ENCODE measurements at regions not wholly inside any gene's neighbourhood (a gene's known extent, or its start where the extent isn't known, plus 50 kb on each side); places are given as distances from the start of the nearest gene placed in this dataset.
A peak's percentile ranks its signal among the peaks of the same experiment; 100 is the strongest.

DNA sequence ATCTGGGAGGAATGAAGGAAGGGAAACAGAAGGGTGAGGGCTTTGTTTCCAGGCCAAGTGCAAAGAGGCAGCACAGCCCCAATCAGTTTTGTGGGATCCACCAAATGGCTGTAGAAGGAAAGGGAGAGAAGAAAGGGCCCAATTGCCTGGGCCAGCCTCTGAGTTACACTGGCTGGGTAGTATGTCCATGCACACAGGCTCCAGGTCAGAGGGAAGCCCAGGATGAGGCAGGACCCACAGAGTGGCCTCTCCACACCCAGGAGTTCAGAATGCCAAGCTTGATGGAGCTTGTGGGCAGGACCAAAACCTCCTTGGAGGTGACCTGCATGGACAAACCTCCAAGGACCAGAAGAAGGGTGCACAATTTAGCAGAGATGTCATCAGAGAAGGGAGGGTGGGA lies 178.2 kb upstream of the TSHZ3 start:
- Histone ChIP-seq H3K23ac (ENCODE audit: low read depth, low read length, poor library complexity) (no peak overlapping the region), H2AFZ (ENCODE audit: low read length) (no peak overlapping the region), H3K9ac (ENCODE audit: low read depth, low read length, poor library complexity) (no peak overlapping the region), H2AK5ac (ENCODE audit: low read depth, low read length) (no peak overlapping the region), H3K27me3 (ENCODE audit: control insufficient read depth in 3 of 3, insufficient read depth in 3 of 3, low read depth in 1 of 3, low read length in 3 of 3) (peaks cover 0 to 2% (median 0%) of the 10 kb centered on the region in 3 experiments), H3K79me1 (ENCODE audit: low read depth, low read length) (no peaks in the 10 kb centered on the region), H2BK120ac (ENCODE audit: low read depth, low read length) (no peak overlapping the region), H4K91ac (ENCODE audit: low read depth, low read length, poor library complexity) (no peak overlapping the region), H3K4me1 (ENCODE audit: control insufficient read depth in 2 of 2, insufficient read depth in 1 of 2, low read depth in 1 of 2, low read length in 2 of 2) (no peaks in the 10 kb centered on the region), H3K18ac (ENCODE audit: low read length) (no peak overlapping the region), H3K9me3 (replicated peaks in 1 of 2; ENCODE audit: control insufficient read depth in 2 of 2, insufficient read depth in 1 of 2, low read depth in 1 of 2, low read length in 2 of 2) (peaks cover 0 to 3% of the 10 kb centered on the region in 2 donors), H3K14ac (ENCODE audit: low read length) (no peak overlapping the region), H2BK15ac (ENCODE audit: low read length) (no peak overlapping the region), H3K4me2 (ENCODE audit: insufficient read depth, low read length, poor library complexity, severe bottlenecking) (no peak overlapping the region), H4K8ac (ENCODE audit: low read depth, low read length) (no peak overlapping the region), H2BK5ac (ENCODE audit: low read length) (no peak overlapping the region), H3K36me3 (replicated peaks in 1 of 2; ENCODE audit: control insufficient read depth in 2 of 2, insufficient read depth in 2 of 2, low read length in 2 of 2) (no peaks in the 10 kb centered on the region), H2BK12ac (ENCODE audit: low read length) (no peak overlapping the region), H3K27ac (replicated peaks; ENCODE audit: low read length) (no peak overlapping the region), H3K4me3 (ENCODE audit: low read length in 2 of 2) (no peak overlapping the region), H3K4ac (ENCODE audit: low read length) (no peak overlapping the region)
- no peak for DNase-seq (ENCODE audit: low spot score)

DNA sequence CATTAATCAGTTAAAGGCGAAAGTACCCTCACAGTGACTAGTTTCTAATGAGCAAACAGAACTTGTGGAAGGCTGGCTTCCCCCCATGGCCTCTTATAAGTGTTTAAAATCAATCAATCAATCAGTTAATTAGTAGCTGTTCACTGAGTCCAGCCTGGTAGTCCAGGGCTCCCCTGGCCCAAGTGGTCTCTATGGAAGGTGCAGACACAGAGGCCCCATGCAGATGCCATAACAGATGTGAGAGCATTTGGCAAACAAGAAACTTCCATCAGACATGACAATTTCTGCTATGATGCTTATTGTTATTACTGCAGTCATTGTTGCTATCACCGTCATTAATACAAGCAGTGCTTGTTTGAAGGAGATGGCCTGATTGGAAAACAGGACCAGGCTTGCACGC lies 179.0 kb upstream of the TSHZ3 start:
- no peak overlapping the region for H2AFZ ChIP-seq (ENCODE audit: low read length)
- no peak overlapping the region for H3K9ac ChIP-seq (ENCODE audit: low read depth, low read length, poor library complexity)
- H3K27ac ChIP-seq (replicated peaks; ENCODE audit: low read length), result no peak overlapping the region
- no peak overlapping the region for H2BK120ac ChIP-seq (ENCODE audit: low read depth, low read length)
- H2BK12ac ChIP-seq (ENCODE audit: low read length), result no peak overlapping the region
- H2BK15ac ChIP-seq (ENCODE audit: low read length), result no peak overlapping the region
- peaks cover 0 to 2% (median 0%) of the 10 kb centered on the region in 3 experiments for H3K27me3 ChIP-seq (ENCODE audit: control insufficient read depth in 3 of 3, insufficient read depth in 3 of 3, low read depth in 1 of 3, low read length in 3 of 3)
- no peak for DNase-seq (ENCODE audit: low spot score)
- H3K23ac ChIP-seq (ENCODE audit: low read depth, low read length, poor library complexity), result no peak overlapping the region
- H3K4me3 ChIP-seq (ENCODE audit: low read length in 2 of 2), result no peak overlapping the region
- H3K36me3 ChIP-seq (replicated peaks in 1 of 2; ENCODE audit: control insufficient read depth in 2 of 2, insufficient read depth in 2 of 2, low read length in 2 of 2), result no peaks in the 10 kb centered on the region
- no peaks in the 10 kb centered on the region for H3K79me1 ChIP-seq (ENCODE audit: low read depth, low read length)
- no peak overlapping the region for H3K18ac ChIP-seq (ENCODE audit: low read length)
- H3K14ac ChIP-seq (ENCODE audit: low read length), result no peak overlapping the region
- no peak overlapping the region for H4K91ac ChIP-seq (ENCODE audit: low read depth, low read length, poor library complexity)
- no CpG with 5 or more reads among the region's 3 CpGs for WGBS, 2 donors (ENCODE audit: extremely low coverage in 2 of 2, insufficient read length in 2 of 2, insufficient replicate concordance in 1 of 2)
- H4K8ac ChIP-seq (ENCODE audit: low read depth, low read length), result no peak overlapping the region
- H2BK5ac ChIP-seq (ENCODE audit: low read length), result no peak overlapping the region
- H2AK5ac ChIP-seq (ENCODE audit: low read depth, low read length), result no peak overlapping the region
- H3K4me1 ChIP-seq (ENCODE audit: control insufficient read depth in 2 of 2, insufficient read depth in 1 of 2, low read depth in 1 of 2, low read length in 2 of 2), result no peaks in the 10 kb centered on the region
- H3K4me2 ChIP-seq (ENCODE audit: insufficient read depth, low read length, poor library complexity, severe bottlenecking), result no peak overlapping the region
- H3K9me3 ChIP-seq (replicated peaks in 1 of 2; ENCODE audit: control insufficient read depth in 2 of 2, insufficient read depth in 1 of 2, low read depth in 1 of 2, low read length in 2 of 2), result peaks cover 0 to 3% of the 10 kb centered on the region in 2 donors
- no peak overlapping the region for H3K4ac ChIP-seq (ENCODE audit: low read length)

DNA sequence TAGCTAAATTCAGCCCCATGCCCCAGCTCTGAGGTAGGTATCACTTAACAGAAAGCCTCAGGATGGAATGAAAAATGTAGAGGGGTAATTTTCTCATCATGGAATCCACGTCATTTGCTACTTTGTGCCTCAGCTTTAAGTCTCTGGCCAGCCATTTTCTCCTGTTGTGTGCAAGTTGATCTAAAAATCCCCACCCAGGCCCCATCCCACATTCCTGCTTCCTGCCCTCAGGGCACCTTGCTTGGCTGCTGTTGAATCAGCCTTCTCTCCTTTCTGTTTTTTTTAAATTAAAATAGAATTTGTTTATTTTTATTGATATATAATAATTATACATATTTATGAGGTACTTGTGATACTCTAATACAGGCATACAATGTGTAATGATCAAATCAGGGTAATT lies 179.9 kb upstream of the TSHZ3 start:
- H2BK120ac ChIP-seq (ENCODE audit: low read depth, low read length), result no peak overlapping the region
- H3K4me1 ChIP-seq (ENCODE audit: control insufficient read depth in 2 of 2, insufficient read depth in 1 of 2, low read depth in 1 of 2, low read length in 2 of 2), result no peaks in the 10 kb centered on the region
- H3K79me1 ChIP-seq (ENCODE audit: low read depth, low read length), result no peaks in the 10 kb centered on the region
- H2AK5ac ChIP-seq (ENCODE audit: low read depth, low read length), result no peak overlapping the region
- H3K27me3 ChIP-seq (ENCODE audit: control insufficient read depth in 3 of 3, insufficient read depth in 3 of 3, low read depth in 1 of 3, low read length in 3 of 3), result peaks cover 0 to 2% (median 0%) of the 10 kb centered on the region in 3 experiments
- WGBS, 2 donors (ENCODE audit: extremely low coverage in 2 of 2, insufficient read length in 2 of 2, insufficient replicate concordance in 1 of 2), result no CpG with 5 or more reads among the region's 1 CpG
- no peak overlapping the region for H2BK15ac ChIP-seq (ENCODE audit: low read length)
- no peak overlapping the region for H3K14ac ChIP-seq (ENCODE audit: low read length)
- H4K8ac ChIP-seq (ENCODE audit: low read depth, low read length), result no peak overlapping the region
- H3K9me3 ChIP-seq (replicated peaks in 1 of 2; ENCODE audit: control insufficient read depth in 2 of 2, insufficient read depth in 1 of 2, low read depth in 1 of 2, low read length in 2 of 2), result peaks cover 0 to 3% of the 10 kb centered on the region in 2 donors
- H3K4me2 ChIP-seq (ENCODE audit: insufficient read depth, low read length, poor library complexity, severe bottlenecking), result no peak overlapping the region
- H3K36me3 ChIP-seq (replicated peaks in 1 of 2; ENCODE audit: control insufficient read depth in 2 of 2, insufficient read depth in 2 of 2, low read length in 2 of 2), result no peaks in the 10 kb centered on the region
- no peak overlapping the region for H3K18ac ChIP-seq (ENCODE audit: low read length)
- no peak overlapping the region for H2BK5ac ChIP-seq (ENCODE audit: low read length)
- H3K23ac ChIP-seq (ENCODE audit: low read depth, low read length, poor library complexity), result no peak overlapping the region
- H2AFZ ChIP-seq (ENCODE audit: low read length), result no peak overlapping the region
- no peak overlapping the region for H4K91ac ChIP-seq (ENCODE audit: low read depth, low read length, poor library complexity)
- no peak for DNase-seq (ENCODE audit: low spot score)
- H3K4ac ChIP-seq (ENCODE audit: low read length), result no peak overlapping the region
- no peak overlapping the region for H2BK12ac ChIP-seq (ENCODE audit: low read length)
- H3K4me3 ChIP-seq (ENCODE audit: low read length in 2 of 2), result no peak overlapping the region
- H3K9ac ChIP-seq (ENCODE audit: low read depth, low read length, poor library complexity), result no peak overlapping the region
- no peak overlapping the region for H3K27ac ChIP-seq (replicated peaks; ENCODE audit: low read length)

DNA sequence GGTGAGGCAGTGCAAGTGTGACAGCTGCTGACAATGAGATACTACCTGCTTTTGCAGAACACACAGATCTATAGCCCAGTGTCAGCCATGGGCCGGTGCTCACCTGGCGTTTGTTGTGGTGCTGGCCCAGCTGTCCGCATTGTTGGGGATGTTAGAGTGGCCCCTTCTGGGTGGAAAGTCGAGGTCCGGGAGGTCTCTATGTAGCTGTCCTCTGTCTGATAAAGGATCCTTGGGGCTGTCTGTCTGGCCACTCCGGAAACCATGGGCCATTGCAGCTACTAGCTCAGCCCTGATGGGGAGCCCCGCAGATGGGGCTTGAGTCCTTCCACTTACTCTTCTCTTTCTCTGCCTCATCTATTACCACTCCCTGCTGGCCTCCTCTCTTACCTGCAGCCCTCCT lies 181.5 kb upstream of the TSHZ3 start:
- Histone ChIP-seq H3K9me3 (replicated peaks in 1 of 2; ENCODE audit: control insufficient read depth in 2 of 2, insufficient read depth in 1 of 2, low read depth in 1 of 2, low read length in 2 of 2) (peaks cover 0 to 3% of the 10 kb centered on the region in 2 donors), H2BK12ac (ENCODE audit: low read length) (no peak overlapping the region), H2BK15ac (ENCODE audit: low read length) (no peak overlapping the region), H3K27me3 (ENCODE audit: control insufficient read depth in 3 of 3, insufficient read depth in 3 of 3, low read depth in 1 of 3, low read length in 3 of 3) (peaks cover 0 to 2% (median 0%) of the 10 kb centered on the region in 3 experiments), H3K36me3 (replicated peaks in 1 of 2; ENCODE audit: control insufficient read depth in 2 of 2, insufficient read depth in 2 of 2, low read length in 2 of 2) (no peaks in the 10 kb centered on the region), H3K23ac (ENCODE audit: low read depth, low read length, poor library complexity) (no peak overlapping the region), H4K8ac (ENCODE audit: low read depth, low read length) (no peak overlapping the region), H3K4me3 (ENCODE audit: low read length in 2 of 2) (no peak overlapping the region), H3K79me1 (ENCODE audit: low read depth, low read length) (no peaks in the 10 kb centered on the region), H2BK120ac (ENCODE audit: low read depth, low read length) (no peak overlapping the region), H2AK5ac (ENCODE audit: low read depth, low read length) (no peak overlapping the region), H3K27ac (replicated peaks; ENCODE audit: low read length) (no peak overlapping the region), H2AFZ (ENCODE audit: low read length) (no peak overlapping the region), H2BK5ac (ENCODE audit: low read length) (no peak overlapping the region), H3K4me2 (ENCODE audit: insufficient read depth, low read length, poor library complexity, severe bottlenecking) (no peak overlapping the region), H3K4ac (ENCODE audit: low read length) (no peak overlapping the region), H3K18ac (ENCODE audit: low read length) (peak overlapping the region; percentile 60), H3K9ac (ENCODE audit: low read depth, low read length, poor library complexity) (no peak overlapping the region), H4K91ac (ENCODE audit: low read depth, low read length, poor library complexity) (no peak overlapping the region), H3K14ac (ENCODE audit: low read length) (no peak overlapping the region), H3K4me1 (ENCODE audit: control insufficient read depth in 2 of 2, insufficient read depth in 1 of 2, low read depth in 1 of 2, low read length in 2 of 2) (no peaks in the 10 kb centered on the region)
- WGBS, 2 donors (ENCODE audit: extremely low coverage in 2 of 2, insufficient read length in 2 of 2, insufficient replicate concordance in 1 of 2), result no CpG with 5 or more reads among the region's 7 CpGs
- no peak for DNase-seq (ENCODE audit: low spot score)

All from neuronal stem cell (in vitro differentiated cells).